GM21529 (cell line): ENCODE measurements at regions not wholly inside any gene's neighbourhood (a gene's known extent, or its start where the extent isn't known, plus 50 kb on each side); places are given as distances from the start of the nearest gene placed in this dataset.

Source experiments
- ATAC-seq: cut with Tn5 transposase; IDR thresholded peaks from one replicate; pipeline ENCODE4 v1.9.1; 2021; ENCODE audit not compliant: unreplicated experiment

DNA sequence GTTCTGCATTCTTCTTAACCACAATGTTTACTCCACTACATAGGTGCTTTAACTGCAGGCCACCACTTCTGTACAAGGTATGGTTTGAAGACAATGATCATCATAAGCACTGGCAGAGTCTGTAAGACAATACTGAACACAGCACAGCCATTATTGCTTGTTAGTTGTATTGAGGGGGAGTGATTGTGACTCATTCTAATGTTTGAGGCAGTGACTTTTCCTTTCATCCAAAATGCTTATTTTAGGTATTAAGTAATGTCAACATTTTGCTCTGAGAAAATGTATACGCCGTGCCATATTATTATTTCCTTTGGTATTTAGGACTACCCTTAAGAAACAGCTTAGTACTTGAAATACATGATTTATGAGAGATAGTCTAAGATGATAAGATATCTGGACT lies 618.2 kb upstream of the ZNF717 start:
- no peak for ATAC-seq

DNA sequence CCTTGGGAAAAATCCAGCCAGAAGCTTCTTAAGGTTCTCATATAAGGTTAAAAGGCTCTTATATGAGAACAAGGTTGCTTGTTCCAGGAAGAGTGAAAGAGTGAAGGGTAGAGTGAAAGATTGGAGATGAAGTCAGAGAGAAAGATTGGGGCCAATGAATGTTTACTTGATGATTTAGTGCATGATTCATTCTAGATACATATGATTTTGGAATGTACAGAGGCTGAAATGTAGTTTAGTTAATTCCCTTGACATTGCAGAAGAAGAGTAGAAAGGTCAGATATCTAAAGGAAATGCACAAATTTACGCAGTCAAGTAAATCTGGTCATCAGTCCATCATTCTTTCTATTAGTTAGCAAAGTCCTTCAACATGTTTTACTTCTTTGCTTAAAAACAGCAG lies 619.8 kb upstream of the ZNF717 start:
- no peak for ATAC-seq

DNA sequence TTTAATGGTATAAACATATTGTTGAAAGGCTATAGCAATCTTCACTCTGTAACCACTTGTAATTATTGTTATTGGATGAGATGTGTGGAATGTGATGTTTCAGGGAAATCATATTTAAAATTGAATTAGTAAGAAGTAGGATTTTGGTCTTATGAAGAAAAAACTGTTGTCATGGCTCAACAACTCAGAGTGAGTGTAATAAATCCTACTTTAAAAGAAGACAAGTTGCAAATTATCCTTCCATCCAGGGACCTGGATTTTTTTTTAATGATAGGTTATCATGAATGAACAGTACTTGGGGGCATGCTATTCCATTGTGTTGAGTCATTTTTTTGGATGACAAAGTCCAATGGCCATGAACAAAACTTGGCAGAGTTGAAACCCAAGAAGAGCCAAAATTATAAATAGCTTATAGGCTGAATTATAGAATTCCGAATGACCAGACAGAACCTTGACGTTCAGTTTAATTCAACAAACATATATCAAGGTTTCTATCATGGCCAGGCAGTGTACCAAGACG lies 625.5 kb upstream of the ZNF717 start:
- ATAC-seq = no peak

DNA sequence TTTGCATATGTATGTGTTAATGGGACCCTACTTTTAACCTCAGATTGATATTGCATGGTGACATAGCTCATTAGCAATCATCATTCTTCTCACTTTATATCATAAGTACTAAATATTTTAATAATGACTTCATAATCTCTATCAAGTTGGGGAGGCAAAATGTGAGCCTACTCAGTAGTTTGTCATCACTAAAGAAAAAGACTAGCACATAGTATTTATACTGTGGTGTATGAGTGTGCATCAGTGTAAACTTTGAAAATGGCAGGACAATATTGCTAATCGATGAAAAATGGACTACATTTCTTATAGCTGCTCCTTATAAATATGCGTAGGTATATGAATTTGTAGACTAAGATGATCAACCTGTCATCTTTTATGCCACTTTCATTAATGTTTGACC lies 624.5 kb upstream of the ROBO2 start:
- ATAC-seq = no peak

DNA sequence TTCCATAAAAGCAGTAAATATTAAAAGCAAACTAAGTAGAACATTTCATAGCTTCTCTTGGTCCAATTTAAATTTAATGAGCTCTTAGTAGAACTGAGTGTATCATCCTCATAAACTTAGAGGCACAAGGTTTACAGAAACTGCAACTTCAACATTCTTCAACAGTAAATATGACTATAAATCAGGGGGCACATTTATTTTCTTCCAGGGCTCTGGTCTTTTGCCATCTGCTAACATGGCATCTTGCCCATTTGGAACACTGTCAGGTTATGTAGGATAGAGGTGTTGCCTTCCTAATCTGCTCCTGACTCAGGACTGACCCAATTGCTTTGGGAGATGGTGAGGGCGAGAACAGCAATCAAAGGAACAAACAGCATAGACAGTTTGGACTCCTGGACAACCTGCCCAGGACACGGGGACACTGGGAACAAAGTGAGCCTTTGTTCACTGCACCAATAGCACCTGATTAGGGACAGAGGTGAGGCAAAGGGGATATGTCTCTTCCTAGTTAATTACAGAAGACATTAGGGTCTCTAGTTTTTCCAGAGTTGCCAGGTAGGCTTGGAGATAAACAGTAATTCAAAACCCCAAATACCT lies 610.2 kb upstream of the ROBO2 start:
- ATAC-seq = no peak

DNA sequence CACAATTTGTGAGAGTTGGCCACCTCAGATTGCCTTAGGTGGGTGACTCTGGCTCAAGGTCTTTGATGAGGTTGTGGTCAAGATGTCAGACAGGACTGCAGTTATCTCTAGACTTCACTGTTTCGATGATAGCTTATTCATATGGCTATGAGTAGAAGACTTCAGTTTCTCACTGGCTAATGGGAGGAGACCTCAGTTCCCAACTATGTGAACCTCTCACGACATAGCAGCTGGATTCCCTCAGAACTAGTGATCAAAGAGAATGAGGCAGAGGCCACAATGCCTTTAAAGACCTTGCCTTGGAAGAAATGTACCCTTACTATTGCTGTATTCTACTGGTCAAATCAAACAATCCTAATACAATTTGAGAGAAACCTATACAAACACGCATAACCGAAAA lies 607.5 kb upstream of the ROBO2 start:
- ATAC-seq = no peak

DNA sequence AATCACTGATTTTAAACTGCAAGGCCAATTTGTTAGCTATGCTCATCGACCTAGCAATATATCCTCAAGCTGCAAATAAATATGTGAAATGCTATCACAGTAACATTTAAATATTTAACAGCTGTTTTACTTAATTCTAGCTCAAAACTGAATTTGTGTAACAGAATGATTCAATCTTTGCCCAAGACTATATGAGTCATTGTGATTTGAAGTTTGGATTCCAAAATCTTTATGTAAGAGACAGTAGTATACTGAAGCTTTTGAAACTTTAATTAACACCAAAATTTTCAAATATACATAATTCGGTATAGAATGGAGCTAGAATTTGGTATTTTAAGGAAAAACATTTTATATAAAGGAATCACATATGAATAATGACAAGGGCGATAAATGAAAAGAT lies 603.0 kb upstream of the ROBO2 start:
- no peak for ATAC-seq

DNA sequence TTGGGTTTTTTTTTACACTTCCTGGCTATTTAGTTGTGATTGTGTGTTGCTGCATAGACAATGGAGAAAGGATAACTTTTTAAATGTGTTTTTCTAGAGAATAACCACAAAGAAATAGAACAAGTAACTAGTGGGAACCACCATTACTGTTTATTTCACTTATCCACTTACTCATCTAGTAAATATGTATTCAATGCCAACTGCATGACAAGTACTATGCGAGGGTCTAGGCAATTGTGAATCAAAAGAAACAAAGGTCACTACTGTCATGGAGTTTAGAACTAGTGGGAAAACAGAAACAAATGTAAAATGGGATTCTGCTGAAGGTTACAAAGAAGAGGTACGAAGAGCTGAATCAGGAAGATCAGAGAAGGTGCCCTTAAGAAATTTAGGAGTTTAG lies 600.9 kb upstream of the ROBO2 start:
- ATAC-seq = no peak

DNA sequence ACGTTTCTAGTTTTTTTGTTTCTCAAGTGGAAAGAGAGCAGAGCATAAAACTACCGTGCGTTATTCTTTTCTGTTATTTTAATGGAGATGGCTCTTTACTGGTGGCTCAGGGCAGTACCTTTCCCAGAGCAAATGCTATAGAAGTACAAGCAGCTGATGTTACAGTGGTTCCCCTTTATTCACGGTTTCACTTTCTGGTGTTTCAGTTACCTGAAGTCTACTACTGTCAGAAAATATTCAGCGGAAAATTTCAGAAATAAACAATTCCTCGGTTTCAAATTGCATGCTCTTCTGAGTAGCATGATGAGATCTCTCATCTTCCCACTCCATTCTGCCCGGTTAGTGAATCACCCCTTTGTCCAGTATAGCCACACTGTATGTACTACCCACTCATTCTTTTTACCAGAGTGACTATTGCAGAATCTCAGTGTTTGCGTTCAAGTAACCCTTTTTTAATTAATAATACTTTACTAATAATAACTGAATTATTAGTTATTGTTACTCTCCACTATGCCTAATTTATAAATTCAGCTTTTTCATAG lies 597.5 kb upstream of the ROBO2 start:
- ATAC-seq = no peak

DNA sequence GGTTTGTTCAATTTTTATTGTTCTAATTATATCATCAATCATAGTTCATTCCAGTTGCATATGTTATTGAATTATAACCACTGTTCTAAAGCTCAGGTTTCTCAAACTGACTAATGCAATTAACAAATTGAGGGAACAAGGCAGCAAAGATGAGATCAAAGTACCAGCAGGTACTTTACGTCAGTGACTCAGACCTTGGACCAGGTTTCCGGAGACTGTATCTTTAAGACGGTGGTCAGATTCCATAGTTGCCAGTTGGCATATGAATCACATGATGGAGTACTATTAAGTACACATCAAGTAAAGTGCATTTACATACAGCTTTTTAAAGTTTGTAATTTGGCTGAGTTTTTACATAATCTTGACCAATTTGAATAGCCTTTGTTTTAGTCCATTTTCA lies 583.6 kb upstream of the ROBO2 start:
- no peak for ATAC-seq

DNA sequence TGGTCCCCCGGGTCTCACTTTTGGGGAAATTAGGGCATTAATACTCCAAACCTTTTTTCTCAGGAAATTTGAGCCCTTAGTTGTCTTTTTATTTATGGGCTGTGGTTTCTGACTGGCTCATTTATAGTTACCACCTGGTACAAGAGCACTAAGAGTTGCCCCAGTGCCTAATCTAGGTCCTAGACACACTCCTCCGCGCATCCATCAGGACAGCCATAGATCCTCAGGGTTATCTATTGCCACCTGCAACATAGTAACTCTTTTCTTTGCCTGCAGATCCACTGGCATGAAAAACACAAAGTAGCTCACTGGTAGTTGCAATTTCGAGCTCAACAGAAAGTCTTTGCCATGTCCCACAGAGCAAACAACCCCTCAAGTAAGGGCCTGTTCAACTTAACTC lies 576.4 kb upstream of the ROBO2 start:
- no peak for ATAC-seq

DNA sequence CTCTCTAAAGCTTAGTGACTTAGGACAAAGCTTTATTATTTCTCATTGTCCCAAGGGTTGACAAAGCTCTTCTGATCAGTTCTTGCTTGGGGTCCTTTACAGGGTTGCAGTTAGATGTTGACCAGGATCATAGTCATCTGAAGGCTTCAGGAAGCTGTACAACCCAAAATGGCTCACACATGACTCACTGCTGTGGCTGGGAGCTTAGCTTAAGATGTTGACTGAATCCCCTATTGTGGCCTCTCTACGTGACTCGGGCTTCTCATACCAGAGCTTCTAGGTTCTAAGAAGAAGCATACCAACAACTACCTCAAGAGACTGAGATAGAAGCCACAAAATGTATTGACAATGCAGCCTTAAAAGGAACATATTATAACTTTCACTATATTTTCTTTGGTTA lies 569.6 kb upstream of the ROBO2 start:
- ATAC-seq = no peak

DNA sequence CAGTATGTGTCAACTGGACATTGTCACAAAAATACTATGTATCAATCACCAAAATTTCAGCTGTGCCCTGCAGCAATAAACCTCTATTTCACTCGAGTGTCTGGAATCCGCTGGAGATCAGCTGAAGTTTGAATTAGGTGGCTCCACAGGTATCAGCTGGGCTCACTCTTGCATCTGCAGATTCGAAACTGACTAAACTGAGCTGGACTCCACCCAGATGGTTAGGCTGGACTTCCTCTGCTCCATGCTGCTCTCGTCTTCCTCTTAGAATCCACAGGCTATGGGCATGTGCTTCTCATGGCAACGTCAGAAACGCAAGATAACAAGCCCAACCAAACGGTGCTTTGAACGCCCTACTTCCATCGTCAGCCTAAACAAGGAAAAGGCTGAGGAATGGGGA lies 565.3 kb upstream of the ROBO2 start:
- no peak for ATAC-seq

DNA sequence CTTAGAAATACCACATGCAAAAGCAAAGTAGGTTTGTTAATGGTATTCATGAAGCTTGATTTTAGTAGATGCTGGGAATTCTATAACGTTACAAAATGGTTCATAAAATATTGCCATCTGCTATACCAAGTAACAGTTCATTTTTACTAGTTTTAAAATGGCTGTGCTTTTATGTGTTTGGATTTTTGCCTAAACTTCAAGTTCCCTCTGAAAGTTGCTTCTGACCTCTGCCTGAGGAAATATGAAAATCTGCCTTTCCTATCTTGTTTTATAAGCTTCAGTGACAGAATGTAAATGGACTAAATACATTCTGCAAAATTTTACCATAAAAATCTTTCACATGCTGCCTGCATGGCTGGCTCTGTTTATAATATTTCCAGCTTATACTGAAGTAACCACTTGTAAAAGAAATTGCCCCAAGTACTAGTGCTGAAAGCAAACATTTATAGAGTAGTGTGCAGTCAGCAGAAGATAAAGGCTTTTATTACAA lies 560.7 kb upstream of the ROBO2 start:
- ATAC-seq = no peak

DNA sequence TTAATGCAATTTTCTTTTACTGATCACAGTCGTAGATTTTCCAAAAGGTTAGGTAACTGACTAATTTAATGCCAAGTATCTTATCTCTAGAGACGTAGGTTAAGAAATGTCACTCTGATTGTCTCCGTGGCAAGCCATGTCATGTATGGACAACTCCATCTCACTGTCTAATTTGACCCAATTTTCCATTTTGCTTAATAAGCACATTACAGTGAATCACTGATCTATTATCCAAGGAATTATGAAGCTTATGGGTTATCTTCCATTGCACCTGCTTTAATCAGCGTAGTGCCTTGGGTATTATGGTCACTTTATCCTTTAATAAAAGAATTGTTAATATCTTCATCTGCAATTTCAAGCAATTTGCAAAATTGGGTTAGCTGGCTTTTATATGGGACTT lies 557.4 kb upstream of the ROBO2 start:
- ATAC-seq = no peak

DNA sequence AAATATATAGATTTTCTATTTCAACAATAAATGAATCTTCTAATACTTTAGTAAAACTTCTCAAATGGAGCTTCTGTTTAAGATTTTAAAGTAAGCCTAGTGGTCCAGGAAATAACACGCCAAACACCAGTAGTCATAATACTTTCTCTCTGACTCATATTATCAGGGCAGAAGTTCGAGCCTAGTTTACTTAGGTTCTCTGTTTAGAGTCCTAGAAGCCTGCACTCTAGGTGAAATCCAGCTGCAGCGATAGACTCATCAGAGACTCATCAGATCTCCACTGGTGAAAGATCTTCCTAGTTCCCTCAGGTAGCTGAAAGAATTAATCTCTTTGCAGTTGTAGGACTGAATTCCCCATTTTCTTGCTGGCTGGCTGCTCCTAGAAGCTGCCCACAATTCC lies 552.5 kb upstream of the ROBO2 start:
- ATAC-seq = no peak

DNA sequence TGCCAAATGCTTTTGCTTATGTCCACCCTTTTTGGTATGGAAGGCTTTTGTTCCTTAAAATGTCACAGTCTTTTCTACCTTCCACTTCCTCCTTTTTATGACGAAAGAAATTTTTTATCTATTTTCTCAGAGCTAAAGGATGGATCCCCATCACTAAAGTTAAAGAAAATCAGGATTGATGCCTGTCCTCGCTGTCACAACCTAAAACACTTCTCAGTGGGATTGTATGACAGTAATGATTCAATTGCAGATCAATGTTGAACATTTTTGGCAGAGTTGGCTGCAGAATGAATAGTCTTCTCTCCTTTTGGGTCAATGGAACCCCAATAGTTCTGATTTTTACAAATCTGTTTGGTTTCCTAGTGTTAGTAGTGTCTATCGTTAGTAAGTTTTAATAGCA lies 549.8 kb upstream of the ROBO2 start:
- ATAC-seq = no peak

DNA sequence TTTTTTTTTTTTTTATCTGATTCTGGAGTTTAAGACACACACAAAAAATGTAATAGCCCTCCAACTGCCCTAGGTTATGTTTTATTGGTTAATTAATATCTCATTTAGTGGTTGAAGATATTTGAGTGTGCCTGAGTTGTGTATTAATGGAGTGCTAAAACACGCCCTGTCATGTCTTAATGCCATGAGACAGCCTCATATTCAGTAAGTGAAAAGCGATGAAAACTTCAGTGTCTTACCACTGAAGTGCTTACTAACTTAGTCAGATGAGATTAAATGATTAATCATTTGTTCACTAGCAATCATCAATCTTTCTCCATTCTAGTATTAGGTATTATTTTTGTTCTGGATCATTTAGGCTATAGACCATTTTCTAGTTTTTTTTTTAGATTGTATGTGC lies 544.7 kb upstream of the ROBO2 start:
- ATAC-seq = no peak

DNA sequence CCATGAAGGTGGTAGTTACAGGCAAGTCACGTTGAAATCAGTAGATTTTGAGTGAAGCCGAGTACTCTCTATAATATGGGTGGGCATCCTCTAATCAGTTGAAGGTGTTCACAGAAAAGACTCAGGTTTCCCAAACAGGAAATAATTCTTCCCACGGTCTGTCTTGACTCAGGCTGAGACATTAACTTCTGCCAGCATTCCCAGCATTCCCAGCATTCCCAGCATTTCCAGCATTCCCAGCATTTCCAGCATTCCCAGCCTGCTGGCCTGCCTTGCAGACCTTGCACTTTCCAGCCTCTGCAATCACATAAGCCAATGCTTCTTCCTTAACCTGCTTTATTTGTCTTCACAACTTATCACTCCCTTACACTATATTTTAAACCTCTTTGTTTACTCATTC lies 542.3 kb upstream of the ROBO2 start:
- no peak for ATAC-seq

DNA sequence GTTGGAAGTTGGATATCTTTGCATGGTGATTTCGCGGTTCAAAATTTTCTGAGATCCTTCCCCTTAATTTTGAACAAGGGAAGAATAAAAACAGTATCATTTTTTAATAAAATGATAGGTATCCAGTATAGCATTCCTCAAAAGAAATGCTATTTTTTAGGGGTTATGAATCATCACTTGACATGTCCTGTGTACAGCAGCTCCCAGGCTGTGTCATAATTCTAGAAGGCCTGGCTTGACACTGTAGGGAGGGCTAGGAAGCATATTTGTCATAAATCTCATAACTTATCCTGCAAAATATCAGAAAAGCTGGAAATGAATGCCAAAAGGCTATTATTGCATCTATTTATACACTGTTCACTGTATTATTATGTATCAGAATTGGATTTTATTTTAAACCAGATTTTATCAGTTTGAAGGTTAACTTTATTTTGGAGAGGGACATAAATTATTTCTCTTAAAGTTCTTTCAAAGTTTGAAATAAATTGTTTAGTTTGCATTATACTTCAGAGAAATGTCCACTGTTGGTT lies 539.1 kb upstream of the ROBO2 start:
- no peak for ATAC-seq

DNA sequence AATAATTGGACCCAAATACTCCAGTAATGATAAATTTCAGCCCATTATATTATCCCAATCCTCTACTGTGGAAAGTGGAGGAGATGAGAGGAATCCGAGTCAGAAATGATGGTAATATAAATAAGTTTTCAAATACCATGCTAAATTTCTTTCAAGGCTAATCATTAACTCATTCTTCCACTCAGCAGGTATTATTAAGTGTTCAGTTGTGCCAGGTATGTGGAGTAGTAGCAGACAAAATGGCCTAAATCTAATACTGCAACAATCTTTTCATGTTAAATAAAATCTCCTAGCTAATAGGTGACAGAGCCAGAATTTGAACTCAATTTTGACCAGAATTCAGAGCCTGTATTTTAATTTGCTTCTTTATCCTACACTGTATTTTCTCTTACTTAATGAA lies 538.6 kb upstream of the ROBO2 start:
- no peak for ATAC-seq

DNA sequence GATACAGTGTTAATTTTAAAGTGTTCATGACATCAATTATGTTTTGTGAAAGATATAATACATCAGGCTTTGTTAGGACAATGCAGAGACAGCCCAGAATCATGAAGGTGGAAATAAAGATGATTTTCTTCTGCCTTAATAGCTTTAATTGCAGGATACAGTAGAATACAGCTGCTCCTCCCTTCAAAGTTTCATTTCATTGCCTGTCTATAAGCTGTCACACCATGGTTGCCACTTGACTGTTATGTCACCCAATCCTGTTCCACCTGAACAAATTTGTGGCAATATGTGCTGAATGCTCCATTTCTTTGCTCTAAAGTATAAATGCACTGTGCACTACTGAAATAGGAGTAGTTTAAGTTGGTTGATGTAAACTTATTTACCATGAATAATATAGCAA lies 537.8 kb upstream of the ROBO2 start:
- ATAC-seq = no peak
